ENCODE measurements at regions not wholly inside any gene's neighbourhood (a gene's known extent, or its start where the extent isn't known, plus 50 kb on each side); places are given as distances from the start of the nearest gene placed in this dataset.
"Not testable (repeated sequence)": the region's sequence is repeated elsewhere in the genome, so short reads cannot be mapped to it uniquely, and the experiment has no call there.

- H3K9me3 ChIP-seq (replicated peaks; ENCODE audit: low read length): no peaks in the 10 kb centered on the region
- H3K9ac ChIP-seq (ENCODE audit: low read depth, low read length): no peak overlapping the region
- no peaks in the 10 kb centered on the region for H3K27me3 ChIP-seq (ENCODE audit: control insufficient read depth, insufficient read depth, low read length)
- H3K4me3 ChIP-seq (ENCODE audit: low read length): no peak overlapping the region
- H3K36me3 ChIP-seq (ENCODE audit: insufficient read depth, low read length): no peaks in the 10 kb centered on the region
- peaks cover 7% of the 10 kb centered on the region for H3K4me1 ChIP-seq (ENCODE audit: control insufficient read depth, insufficient read depth, low read length)
- H3K4me2 ChIP-seq (ENCODE audit: low read length): no peak overlapping the region
These were observed 185.5 kb upstream of the TNFAIP3 start for GRCh38 chr6:137681445-137682009.

- not testable (repeated sequence) for H3K4me3 ChIP-seq (ENCODE audit: low read length); H3K4me2 ChIP-seq (ENCODE audit: low read length); H3K36me3 ChIP-seq (ENCODE audit: insufficient read depth, low read length); H3K27me3 ChIP-seq (ENCODE audit: control insufficient read depth, insufficient read depth, low read length); H3K9me3 ChIP-seq (replicated peaks; ENCODE audit: low read length); H3K4me1 ChIP-seq (ENCODE audit: control insufficient read depth, insufficient read depth, low read length); H3K9ac ChIP-seq (ENCODE audit: low read depth, low read length)
These were observed 184.4 kb upstream of the TNFAIP3 start for GRCh38 chr6:137682658-137683057.

GRCh38 chr6:137683916-137684315 is 183.1 kb upstream of the TNFAIP3 start:
- Histone ChIP-seq H3K4me3 (ENCODE audit: low read length) (no peak overlapping the region), H3K4me2 (ENCODE audit: low read length) (no peak overlapping the region), H3K36me3 (ENCODE audit: insufficient read depth, low read length) (no peaks in the 10 kb centered on the region), H3K9ac (ENCODE audit: low read depth, low read length) (no peak overlapping the region), H3K9me3 (replicated peaks; ENCODE audit: low read length) (no peaks in the 10 kb centered on the region), H3K27me3 (ENCODE audit: control insufficient read depth, insufficient read depth, low read length) (no peaks in the 10 kb centered on the region), H3K4me1 (ENCODE audit: control insufficient read depth, insufficient read depth, low read length) (peaks cover 7% of the 10 kb centered on the region)

GRCh38 chr6:137685798-137686375 is 181.2 kb upstream of the TNFAIP3 start:
- no peaks in the 10 kb centered on the region for H3K36me3 ChIP-seq (ENCODE audit: insufficient read depth, low read length)
- H3K4me1 ChIP-seq (ENCODE audit: control insufficient read depth, insufficient read depth, low read length): peaks cover 4% of the 10 kb centered on the region
- H3K4me3 ChIP-seq (ENCODE audit: low read length): no peak overlapping the region
- H3K27me3 ChIP-seq (ENCODE audit: control insufficient read depth, insufficient read depth, low read length): no peaks in the 10 kb centered on the region
- no peak overlapping the region for H3K4me2 ChIP-seq (ENCODE audit: low read length)
- H3K9ac ChIP-seq (ENCODE audit: low read depth, low read length): no peak overlapping the region
- H3K9me3 ChIP-seq (replicated peaks; ENCODE audit: low read length): no peaks in the 10 kb centered on the region

- Histone ChIP-seq H3K9me3 (replicated peaks; ENCODE audit: low read length) (no peaks in the 10 kb centered on the region), H3K9ac (ENCODE audit: low read depth, low read length) (no peak overlapping the region), H3K4me1 (ENCODE audit: control insufficient read depth, insufficient read depth, low read length) (no peaks in the 10 kb centered on the region), H3K4me2 (ENCODE audit: low read length) (no peak overlapping the region), H3K4me3 (ENCODE audit: low read length) (no peak overlapping the region), H3K36me3 (ENCODE audit: insufficient read depth, low read length) (no peaks in the 10 kb centered on the region), H3K27me3 (ENCODE audit: control insufficient read depth, insufficient read depth, low read length) (no peaks in the 10 kb centered on the region)
These were observed 179.2 kb upstream of the TNFAIP3 start for GRCh38 chr6:137687818-137688217.

GRCh38 chr6:137688230-137688971 is 178.7 kb upstream of the TNFAIP3 start:
- Histone ChIP-seq H3K27me3 (ENCODE audit: control insufficient read depth, insufficient read depth, low read length) (no peaks in the 10 kb centered on the region), H3K4me1 (ENCODE audit: control insufficient read depth, insufficient read depth, low read length) (peaks cover 5% of the 10 kb centered on the region), H3K4me2 (ENCODE audit: low read length) (no peak overlapping the region), H3K4me3 (ENCODE audit: low read length) (no peak overlapping the region), H3K9ac (ENCODE audit: low read depth, low read length) (no peak overlapping the region), H3K9me3 (replicated peaks; ENCODE audit: low read length) (no peaks in the 10 kb centered on the region), H3K36me3 (ENCODE audit: insufficient read depth, low read length) (no peaks in the 10 kb centered on the region)

- Histone ChIP-seq H3K9me3 (replicated peaks; ENCODE audit: low read length) (no peaks in the 10 kb centered on the region), H3K9ac (ENCODE audit: low read depth, low read length) (no peak overlapping the region), H3K4me2 (ENCODE audit: low read length) (no peak overlapping the region), H3K36me3 (ENCODE audit: insufficient read depth, low read length) (no peaks in the 10 kb centered on the region), H3K4me3 (ENCODE audit: low read length) (no peak overlapping the region), H3K4me1 (ENCODE audit: control insufficient read depth, insufficient read depth, low read length) (peaks cover 5% of the 10 kb centered on the region), H3K27me3 (ENCODE audit: control insufficient read depth, insufficient read depth, low read length) (no peaks in the 10 kb centered on the region)
These were observed 177.7 kb upstream of the TNFAIP3 start for GRCh38 chr6:137689377-137689776.

- Histone ChIP-seq H3K9me3 (replicated peaks; ENCODE audit: low read length) (no peaks in the 10 kb centered on the region), H3K36me3 (ENCODE audit: insufficient read depth, low read length) (no peaks in the 10 kb centered on the region), H3K4me1 (ENCODE audit: control insufficient read depth, insufficient read depth, low read length) (peaks cover 5% of the 10 kb centered on the region)
These were observed 177.0 kb upstream of the TNFAIP3 start for GRCh38 chr6:137690034-137690433.

GRCh38 chr6:137690721-137691120 is 176.3 kb upstream of the TNFAIP3 start:
- Histone ChIP-seq H3K36me3 (ENCODE audit: insufficient read depth, low read length) (no peaks in the 10 kb centered on the region), H3K27me3 (ENCODE audit: control insufficient read depth, insufficient read depth, low read length) (no peaks in the 10 kb centered on the region), H3K9me3 (replicated peaks; ENCODE audit: low read length) (no peaks in the 10 kb centered on the region), H3K4me1 (ENCODE audit: control insufficient read depth, insufficient read depth, low read length) (peaks cover 5% of the 10 kb centered on the region), H3K9ac (ENCODE audit: low read depth, low read length) (no peak overlapping the region), H3K4me2 (ENCODE audit: low read length) (no peak overlapping the region), H3K4me3 (ENCODE audit: low read length) (no peak overlapping the region)

More at GRCh38 chr6:137690034-137690433, 177.0 kb upstream of the TNFAIP3 start:
- Histone ChIP-seq H3K9ac (ENCODE audit: low read depth, low read length) (no peak overlapping the region), H3K4me3 (ENCODE audit: low read length) (no peak overlapping the region), H3K4me2 (ENCODE audit: low read length) (no peak overlapping the region), H3K27me3 (ENCODE audit: control insufficient read depth, insufficient read depth, low read length) (no peaks in the 10 kb centered on the region)

GRCh38 chr6:137692308-137692707 is 174.8 kb upstream of the TNFAIP3 start:
- no peaks in the 10 kb centered on the region for H3K9me3 ChIP-seq (replicated peaks; ENCODE audit: low read length)
- peaks cover 5% of the 10 kb centered on the region for H3K4me1 ChIP-seq (ENCODE audit: control insufficient read depth, insufficient read depth, low read length)
- H3K27me3 ChIP-seq (ENCODE audit: control insufficient read depth, insufficient read depth, low read length): no peaks in the 10 kb centered on the region
- no peak overlapping the region for H3K4me3 ChIP-seq (ENCODE audit: low read length)
- H3K36me3 ChIP-seq (ENCODE audit: insufficient read depth, low read length): no peaks in the 10 kb centered on the region
- H3K9ac ChIP-seq (ENCODE audit: low read depth, low read length): no peak overlapping the region
- no peak overlapping the region for H3K4me2 ChIP-seq (ENCODE audit: low read length)

GRCh38 chr6:137692806-137693205 is 174.3 kb upstream of the TNFAIP3 start:
- Histone ChIP-seq H3K4me2 (ENCODE audit: low read length) (no peak overlapping the region), H3K36me3 (ENCODE audit: insufficient read depth, low read length) (no peaks in the 10 kb centered on the region), H3K9ac (ENCODE audit: low read depth, low read length) (no peak overlapping the region), H3K27me3 (ENCODE audit: control insufficient read depth, insufficient read depth, low read length) (no peaks in the 10 kb centered on the region), H3K9me3 (replicated peaks; ENCODE audit: low read length) (no peaks in the 10 kb centered on the region), H3K4me1 (ENCODE audit: control insufficient read depth, insufficient read depth, low read length) (peaks cover 5% of the 10 kb centered on the region), H3K4me3 (ENCODE audit: low read length) (no peak overlapping the region)

GRCh38 chr6:137693711-137694110 is 173.3 kb upstream of the TNFAIP3 start:
- Histone ChIP-seq H3K4me3 (ENCODE audit: low read length) (no peak overlapping the region), H3K4me1 (ENCODE audit: control insufficient read depth, insufficient read depth, low read length) (peaks cover 9% of the 10 kb centered on the region), H3K36me3 (ENCODE audit: insufficient read depth, low read length) (no peaks in the 10 kb centered on the region), H3K9me3 (replicated peaks; ENCODE audit: low read length) (no peaks in the 10 kb centered on the region), H3K4me2 (ENCODE audit: low read length) (no peak overlapping the region), H3K27me3 (ENCODE audit: control insufficient read depth, insufficient read depth, low read length) (no peaks in the 10 kb centered on the region), H3K9ac (ENCODE audit: low read depth, low read length) (no peak overlapping the region)
